WTC11 (cell line): ENCODE measurements at regions not wholly inside any gene's neighbourhood (a gene's known extent, or its start where the extent isn't known, plus 50 kb on each side); places are given as distances from the start of the nearest gene placed in this dataset.
A peak's percentile ranks its signal among the peaks of the same experiment; 100 is the strongest.

Experiments
- ATAC-seq: fragments of 200-7000 bp; cut with Tn5 transposase; 2 replicates; pipeline ENCODE4 v1.10.0; 2021; ENCODE audit warnings: mild to moderate bottlenecking, moderate library complexity
- CTCF ChIA-PET: fragments of 300-600 bp; sonication (Branson Sonifier 250); formaldehyde crosslinking; loops from one replicate; lab custom pipeline; 2021; ENCODE audit warnings: antibody characterized with exemption; lab: Charles Lee
- POLR2A ChIA-PET: fragments of 350-600 bp; sonication (Branson Sonifier 250); formaldehyde crosslinking; loops from one replicate; lab custom pipeline; 2021; ENCODE audit warnings: antibody characterized with exemption; lab: Charles Lee
- DNase-seq: peaks from one replicate; pipeline ENCODE4 v3.0.0; 2021; ENCODE audit warnings: low spot score
- H3K27ac Mint-ChIP-seq: 2 replicates; pipeline ENCODE4 v1.8.0; 2021; ENCODE audit warnings: mixed read lengths
- H3K27me3 Mint-ChIP-seq: 2 replicates; pipeline ENCODE4 v1.8.0; 2021; ENCODE audit warnings: low read depth, mild to moderate bottlenecking, moderate library complexity, mixed read lengths
- H3K36me3 Mint-ChIP-seq: 2 replicates; pipeline ENCODE4 v1.8.0; 2021; ENCODE audit warnings: mixed read lengths
- H3K4me1 Mint-ChIP-seq: 2 replicates; pipeline ENCODE4 v1.8.0; 2022; ENCODE audit warnings: mixed read lengths
- H3K4me3 Mint-ChIP-seq: 2 replicates; pipeline ENCODE4 v1.8.0; 2021; ENCODE audit warnings: mild to moderate bottlenecking, moderate library complexity, mixed read lengths
- H3K9me3 Mint-ChIP-seq: 2 replicates; pipeline ENCODE4 v1.8.0; 2021; ENCODE audit warnings: mixed read lengths
- ARID4B ChIP-seq: sonication (generic); formaldehyde crosslinking; IDR thresholded peaks from 2 replicates; pipeline ENCODE4 v1.8.0; 2023; ENCODE audit warnings: missing genetic modification reagents, mild to moderate bottlenecking, borderline replicate concordance
- ATF2 ChIP-seq: sonication (generic); formaldehyde crosslinking; IDR thresholded peaks from 2 replicates; pipeline ENCODE4 v1.8.1; 2022; ENCODE audit warnings: low read depth, missing genetic modification reagents, borderline replicate concordance
- CREB1 ChIP-seq: sonication (generic); formaldehyde crosslinking; IDR thresholded peaks from 2 replicates; pipeline ENCODE4 v1.8.0; 2023; ENCODE audit warnings: mild to moderate bottlenecking, missing genetic modification reagents
- E2F1 ChIP-seq: sonication (generic); formaldehyde crosslinking; IDR thresholded peaks from 2 replicates; pipeline ENCODE4 v1.8.0; 2022; ENCODE audit warnings: mild to moderate bottlenecking, missing genetic modification reagents
- E2F4 ChIP-seq: sonication (generic); formaldehyde crosslinking; IDR thresholded peaks from 2 replicates; pipeline ENCODE4 v1.8.1; 2022; ENCODE audit warnings: low read depth, mild to moderate bottlenecking, moderate library complexity, missing genetic modification reagents, borderline replicate concordance
- FOXJ3 ChIP-seq: sonication (generic); formaldehyde crosslinking; IDR thresholded peaks from 2 replicates; pipeline ENCODE4 v1.9.0; 2021; ENCODE audit warnings: missing genetic modification reagents, mild to moderate bottlenecking, borderline replicate concordance
- FOXP1 ChIP-seq: sonication (generic); formaldehyde crosslinking; IDR thresholded peaks from 2 replicates; pipeline ENCODE4 v1.8.0; 2022; ENCODE audit warnings: missing genetic modification reagents, mild to moderate bottlenecking, moderate library complexity, borderline replicate concordance
- GTF2I ChIP-seq: fragments of 250-450 bp; sonication (Bioruptor Pico); conservative IDR thresholded peaks from 2 replicates; pipeline ENCODE4 v1.4.0; 2021; ENCODE audit warnings: mild to moderate bottlenecking
- IRF2 ChIP-seq: sonication (generic); formaldehyde crosslinking; IDR thresholded peaks from 2 replicates; pipeline ENCODE4 v1.8.0; 2022; ENCODE audit warnings: low read depth, missing genetic modification reagents, borderline replicate concordance
- KAT7 ChIP-seq: sonication (generic); formaldehyde crosslinking; IDR thresholded peaks from 2 replicates; pipeline ENCODE4 v1.8.1; 2023; ENCODE audit warnings: missing genetic modification reagents, mild to moderate bottlenecking, borderline replicate concordance
- MXD4 ChIP-seq: fragments of 250-450 bp; sonication (Bioruptor Pico); IDR thresholded peaks from 2 replicates; pipeline ENCODE4 v1.8.0; 2021; ENCODE audit warnings: mild to moderate bottlenecking, moderate library complexity, borderline replicate concordance
- PREB ChIP-seq: sonication (generic); formaldehyde crosslinking; IDR thresholded peaks from 2 replicates; pipeline ENCODE4 v1.8.1; 2022; ENCODE audit warnings: mild to moderate bottlenecking, missing genetic modification reagents, moderate library complexity, borderline replicate concordance
- SOX15 ChIP-seq: fragments of 250-450 bp; sonication (Bioruptor Pico); IDR thresholded peaks from 2 replicates; pipeline ENCODE4 v1.9.0; 2021; ENCODE audit warnings: mild to moderate bottlenecking
- TEAD1 ChIP-seq: sonication (generic); formaldehyde crosslinking; IDR thresholded peaks from 2 replicates; pipeline ENCODE4 v1.8.0; 2022; ENCODE audit warnings: mild to moderate bottlenecking, missing genetic modification reagents
- USF2 ChIP-seq: sonication (generic); formaldehyde crosslinking; IDR thresholded peaks from 2 replicates; pipeline ENCODE4 v1.8.1; 2023; ENCODE audit warnings: mild to moderate bottlenecking, missing genetic modification reagents, moderate library complexity
- ZBTB21 ChIP-seq: sonication (generic); formaldehyde crosslinking; IDR thresholded peaks from 2 replicates; pipeline ENCODE4 v1.8.1; 2023; ENCODE audit warnings: mild to moderate bottlenecking, missing genetic modification reagents, borderline replicate concordance
- ZNF138 ChIP-seq: sonication (generic); formaldehyde crosslinking; conservative IDR thresholded peaks from 2 replicates; pipeline ENCODE4 v1.8.1; 2022; ENCODE audit warnings: mild to moderate bottlenecking, moderate library complexity, missing genetic modification reagents
- ZNF219 ChIP-seq: sonication (generic); formaldehyde crosslinking; IDR thresholded peaks from 2 replicates; pipeline ENCODE4 v1.8.0; 2023; ENCODE audit warnings: missing genetic modification reagents, mild to moderate bottlenecking, borderline replicate concordance
- ZNF423 ChIP-seq: fragments of 250-450 bp; sonication (Bioruptor Pico); IDR thresholded peaks from 2 replicates; pipeline ENCODE4 v2.1.2; 2022; ENCODE audit warnings: mild to moderate bottlenecking, moderate library complexity

GRCh38 chr2:66689456-66690051 lies 254.6 kb downstream of the MEIS1 start:
- Mint-ChIP-seq H3K27ac (no peak overlapping the region), H3K27me3 (no peaks in the 10 kb centered on the region; the same call in 1 of the 2 replicates), H3K9me3 (no peaks in the 10 kb centered on the region), H3K4me3 (no peak overlapping the region), H3K4me1 (peaks cover 70% of the 10 kb centered on the region), H3K36me3 (no peaks in the 10 kb centered on the region)
- TF ChIP-seq TEAD1 (CRISPR knock-in tag) (no peak), GTF2I (CRISPR knock-in tag) (no peak), ZNF138 (CRISPR knock-in tag) (no peak), MXD4 (CRISPR knock-in tag) (no peak), FOXP1 (CRISPR knock-in tag) (no peak)
- ChIA-PET POLR2A (no interaction called here), CTCF (no interaction called here)
- ATAC-seq = no peak
- DNase-seq = no peak

GRCh38 chr2:66691031-66691965 lies 256.4 kb downstream of the MEIS1 start:
- no peak for DNase-seq
- peak; percentile 26; the same call in 1 of the 2 replicates for ATAC-seq
- no peaks in the 10 kb centered on the region for H3K36me3 Mint-ChIP-seq
- peaks cover 62% of the 10 kb centered on the region for H3K4me1 Mint-ChIP-seq
- CTCF ChIA-PET = no interaction called here
- no peaks in the 10 kb centered on the region for H3K9me3 Mint-ChIP-seq
- POLR2A ChIA-PET = interaction anchor here (0.6 kb wide), 1 partner anchor 16 kb away, joined by 3 read pairs; no protein-coding TSS in a partner anchor
- peak overlapping the region; percentile 51 for H3K4me3 Mint-ChIP-seq
- peak overlapping the region; percentile 58; the same call in 1 of the 2 replicates for H3K27ac Mint-ChIP-seq
- H3K27me3 Mint-ChIP-seq = no peaks in the 10 kb centered on the region; the same call in 1 of the 2 replicates
- TF ChIP-seq FOXJ3 (no peak), USF2 (no peak), ZBTB21 (CRISPR knock-in tag) (no peak), KAT7 (no peak), ARID4B (CRISPR knock-in tag) (no peak), ZNF423 (CRISPR knock-in tag) (no peak), ATF2 (CRISPR knock-in tag) (no peak), E2F4 (no peak), E2F1 (no peak), CREB1 (CRISPR knock-in tag) (no peak), IRF2 (no peak), ZNF219 (CRISPR knock-in tag) (no peak), SOX15 (CRISPR knock-in tag) (no peak), PREB (CRISPR knock-in tag) (no peak), GTF2I (CRISPR knock-in tag) (no peak)
